ENCODE measurements at regions not wholly inside any gene's neighbourhood (a gene's known extent, or its start where the extent isn't known, plus 50 kb on each side); places are given as distances from the start of the nearest gene placed in this dataset.
A peak's percentile ranks its signal among the peaks of the same experiment; 100 is the strongest.
"Not testable (repeated sequence)": the region's sequence is repeated elsewhere in the genome, so short reads cannot be mapped to it uniquely, and the experiment has no call there.

GRCh38 chr1:104648269-104648691 lies 898.6 kb downstream of the AMY1C start:
- DNase-seq (ENCODE audit: low read depth, low spot score) (no peak), ATAC-seq (peak; percentile 73), FAIRE-seq (peak; percentile 44)
- WGBS (ENCODE audit: insufficient coverage, insufficient replicate concordance, low lambda C conversion rate, missing lambda C conversion rate) = 0% methylated on average over 1 of the region's 1 CpG
- RAD21 ChIA-PET (ENCODE audit: unreplicated experiment) = interaction anchor here (0.7 to 5.8 kb wide), 9 partner anchors 24 to 1145 kb away, joined by 3 to 37 read pairs (median 5); no protein-coding TSS in a partner anchor
- H3K4me2 ChIP-seq (ENCODE audit: control insufficient read depth, insufficient read depth) = no peak overlapping the region
- H3K27ac ChIP-seq (ENCODE audit: control insufficient read depth, insufficient read depth) = no peak overlapping the region
- H3K9me3 ChIP-seq (replicated peaks; ENCODE audit: control insufficient read depth, insufficient read depth, low read length) = no peaks in the 10 kb centered on the region
- no TSS peak for BruUV-seq (replicated peaks)
- intact Hi-C loops (cut with micrococcal nuclease; ENCODE audit: unreplicated experiment) = loop anchor here (1.0 to 5.0 kb wide), 5 partner anchors 119 to 1145 kb away; no protein-coding TSS in a partner anchor
- no peaks in the 10 kb centered on the region for H4K20me1 ChIP-seq (ENCODE audit: control insufficient read depth, insufficient read depth)
- CTCF ChIA-PET = interaction anchor here (0.6 to 4.9 kb wide), 19 partner anchors 23 to 1146 kb away, joined by 3 to 44 read pairs (median 3); no protein-coding TSS in a partner anchor
- SMC1A ChIA-PET (ENCODE audit: uncharacterized antibody, unreplicated experiment) = interaction anchor here (0.6 to 4.4 kb wide), 14 partner anchors 8 to 858 kb away, joined by 3 to 38 read pairs (median 4); no protein-coding TSS in a partner anchor
- no peaks in the 10 kb centered on the region for H3K27me3 ChIP-seq (replicated peaks in 1 of 2; ENCODE audit: control insufficient read depth in 2 of 2, insufficient read depth in 2 of 2, low read length in 1 of 2)
- in situ Hi-C loops (cut with MboI) = no loop called here
- H2AFZ ChIP-seq (ENCODE audit: control insufficient read depth, low read depth, low read length) = no peak overlapping the region
- TF ChIP-seq SMC3 (IDR thresholded peaks at IDR 0.05; ENCODE audit: borderline replicate concordance, low read length) (peak; percentile 69; the same call in 1 of the 2 replicates), RAD21 (IDR thresholded peaks at IDR 0.05; ENCODE audit: insufficient read depth, low read depth, low read length) (peak; percentile 88), HDAC6 (IDR thresholded peaks at IDR 0.05; ENCODE audit: unreplicated experiment) (no peak), CTCF (IDR thresholded peaks at IDR 0.05 in 2 of 3, conservative IDR thresholded peaks at IDR 0.05 in 1 of 3; ENCODE audit: control insufficient read depth in 2 of 3, extremely low read depth in 1 of 3, insufficient read depth in 1 of 3, low read depth in 3 of 3, low read length in 3 of 3) (peak; percentile 37 to 58 (median 53); a peak in 5 of 6 replicates)
- no peaks in the 10 kb centered on the region for H3K36me3 ChIP-seq (ENCODE audit: control insufficient read depth in 2 of 2, insufficient read depth in 2 of 2, low read length in 1 of 2)
- H3K4me3 ChIP-seq = no peak overlapping the region
- H3K9ac ChIP-seq (ENCODE audit: control insufficient read depth, insufficient read depth, low read length) = no peak overlapping the region
- POLR2A ChIA-PET = interaction anchor here (0.6 to 1.1 kb wide), 2 partner anchors 58 to 336 kb away, joined by 3 read pairs; no protein-coding TSS in a partner anchor
- no peaks in the 10 kb centered on the region for H3K4me1 ChIP-seq (ENCODE audit: control insufficient read depth, insufficient read depth, low read length)
- no peaks in the 10 kb centered on the region for H3K79me2 ChIP-seq (ENCODE audit: control insufficient read depth, insufficient read depth, low read length)

GRCh38 chr1:104664374-104664773 lies 914.7 kb downstream of the AMY1C start:
- H3K9me3 ChIP-seq (replicated peaks; ENCODE audit: control insufficient read depth, insufficient read depth, low read length); RAD21 ChIA-PET (ENCODE audit: unreplicated experiment); ATAC-seq; H3K27me3 ChIP-seq (replicated peaks in 1 of 2; ENCODE audit: control insufficient read depth in 2 of 2, insufficient read depth in 2 of 2, low read length in 1 of 2); H3K79me2 ChIP-seq (ENCODE audit: control insufficient read depth, insufficient read depth, low read length); BruUV-seq (replicated peaks); POLR2A ChIA-PET; SMC1A ChIA-PET (ENCODE audit: uncharacterized antibody, unreplicated experiment); H3K36me3 ChIP-seq (ENCODE audit: control insufficient read depth in 2 of 2, insufficient read depth in 2 of 2, low read length in 1 of 2); H4K20me1 ChIP-seq (ENCODE audit: control insufficient read depth, insufficient read depth); CTCF ChIA-PET; H3K9ac ChIP-seq (ENCODE audit: control insufficient read depth, insufficient read depth, low read length); intact Hi-C loops (cut with micrococcal nuclease; ENCODE audit: unreplicated experiment); in situ Hi-C loops (cut with MboI); H3K4me3 ChIP-seq; H3K4me2 ChIP-seq (ENCODE audit: control insufficient read depth, insufficient read depth); DNase-seq (ENCODE audit: low read depth, low spot score); FAIRE-seq; H2AFZ ChIP-seq (ENCODE audit: control insufficient read depth, low read depth, low read length); H3K27ac ChIP-seq (ENCODE audit: control insufficient read depth, insufficient read depth); H3K4me1 ChIP-seq (ENCODE audit: control insufficient read depth, insufficient read depth, low read length): not testable (repeated sequence)
- 72% methylated on average over 23 of the region's 24 CpGs for WGBS (ENCODE audit: insufficient coverage, insufficient replicate concordance, low lambda C conversion rate, missing lambda C conversion rate)

Measured in GM12878 (cell line).